ENCODE measurements at regions not wholly inside any gene's neighbourhood (a gene's known extent, or its start where the extent isn't known, plus 50 kb on each side); places are given as distances from the start of the nearest gene placed in this dataset.

DNA sequence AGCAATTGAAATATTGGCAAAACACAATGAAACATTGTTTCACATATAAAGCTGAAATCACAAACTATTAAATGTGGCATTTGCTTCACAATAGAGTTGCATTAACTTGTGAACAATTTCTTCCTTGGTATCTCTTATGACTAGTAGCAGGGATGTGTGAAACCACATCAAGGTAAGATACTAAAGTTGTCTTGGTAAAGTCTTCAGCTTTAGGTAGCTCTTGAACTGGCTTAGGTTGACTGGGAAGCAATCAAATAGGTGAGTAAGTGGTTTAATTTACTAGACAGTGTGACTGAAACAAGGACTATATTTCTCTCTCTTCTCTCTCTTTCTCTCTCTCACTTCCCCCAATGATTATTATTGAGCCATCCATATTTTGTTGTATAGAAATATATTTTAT lies 141.5 kb upstream of the KCNK2 start (continued):
- TF ChIP-seq IRF2 (CRISPR knock-in tag; IDR thresholded peaks at IDR 0.05; ENCODE audit: borderline replicate concordance, low read depth) (no peak), NFATC4 (CRISPR knock-in tag; IDR thresholded peaks at IDR 0.05) (no peak), TCF7 (CRISPR knock-in tag; IDR thresholded peaks at IDR 0.05; ENCODE audit: low read depth) (no peak), ERG (CRISPR knock-in tag; IDR thresholded peaks at IDR 0.05) (no peak)

- Mint-ChIP-seq H3K4me1 (peaks cover 7% of the 10 kb centered on the region; the same call in 1 of the 2 replicates), H3K36me3 (no peaks in the 10 kb centered on the region), H3K27ac (no peak overlapping the region), H3K4me3 (no peak overlapping the region), H3K9me3 (0 out of 2 replicates have a peak, but pooled peaks cover 3% of the 10 kb centered on the region), H3K27me3 (ENCODE audit: low read depth) (no peaks in the 10 kb centered on the region)
- TF ChIP-seq ZNF512 (CRISPR knock-in tag; IDR thresholded peaks at IDR 0.05; ENCODE audit: borderline replicate concordance) (no peak), E2F1 (CRISPR knock-in tag; IDR thresholded peaks at IDR 0.05) (no peak), ELF4 (CRISPR knock-in tag; IDR thresholded peaks at IDR 0.05; ENCODE audit: low read depth) (no peak), ZMAT4 (CRISPR knock-in tag; IDR thresholded peaks at IDR 0.05) (no peak), NR1H2 (CRISPR knock-in tag; IDR thresholded peaks at IDR 0.05) (no peak), TCF7 (CRISPR knock-in tag; IDR thresholded peaks at IDR 0.05; ENCODE audit: low read depth) (no peak), ZNF121 (CRISPR knock-in tag; IDR thresholded peaks at IDR 0.05) (no peak)
- TF ChIP-seq, protein P1, sequence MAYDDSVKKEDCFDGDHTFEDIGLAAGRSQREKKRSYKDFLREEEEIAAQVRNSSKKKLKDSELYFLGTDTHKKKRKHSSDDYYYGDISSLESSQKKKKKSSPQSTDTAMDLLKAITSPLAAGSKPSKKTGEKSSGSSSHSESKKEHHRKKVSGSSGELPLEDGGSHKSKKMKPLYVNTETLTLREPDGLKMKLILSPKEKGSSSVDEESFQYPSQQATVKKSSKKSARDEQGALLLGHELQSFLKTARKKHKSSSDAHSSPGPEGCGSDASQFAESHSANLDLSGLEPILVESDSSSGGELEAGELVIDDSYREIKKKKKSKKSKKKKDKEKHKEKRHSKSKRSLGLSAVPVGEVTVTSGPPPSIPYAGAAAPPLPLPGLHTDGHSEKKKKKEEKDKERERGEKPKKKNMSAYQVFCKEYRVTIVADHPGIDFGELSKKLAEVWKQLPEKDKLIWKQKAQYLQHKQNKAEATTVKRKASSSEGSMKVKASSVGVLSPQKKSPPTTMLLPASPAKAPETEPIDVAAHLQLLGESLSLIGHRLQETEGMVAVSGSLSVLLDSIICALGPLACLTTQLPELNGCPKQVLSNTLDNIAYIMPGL (CRISPR knock-in tag; IDR thresholded peaks at IDR 0.05) = no peak
- POLR2A ChIA-PET = no interaction called here
- ATAC-seq (no peak), DNase-seq (ENCODE audit: low spot score) (no peak)
- CTCF ChIA-PET = no interaction called here
Observed at GRCh38 chr1:214943054-214943453, 139.5 kb upstream of the KCNK2 start.

DNA sequence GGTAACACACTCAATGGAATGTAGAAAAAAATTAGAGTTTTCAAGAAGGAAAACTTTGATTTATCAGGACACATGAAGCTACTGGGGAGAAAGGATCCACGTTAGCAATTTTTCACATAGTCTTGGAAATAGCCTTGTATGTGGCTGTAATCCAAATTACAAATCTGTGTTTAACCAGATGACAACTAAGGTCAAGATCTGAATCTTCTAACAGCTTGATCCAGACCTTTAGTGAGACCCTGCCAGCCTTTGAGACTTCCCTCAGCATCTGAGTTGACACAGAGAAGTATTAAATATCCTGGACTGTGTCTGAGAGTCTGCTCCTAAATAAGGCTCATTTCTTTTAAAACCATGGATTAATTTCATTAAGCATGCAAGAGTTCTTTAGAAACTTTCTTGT lies 135.9 kb upstream of the KCNK2 start:
- H3K4me3 Mint-ChIP-seq = no peak overlapping the region
- H3K36me3 Mint-ChIP-seq = no peaks in the 10 kb centered on the region
- CTCF ChIA-PET = interaction anchor here (1.2 kb wide), 1 partner anchor 130 kb away, joined by 3 read pairs; no protein-coding TSS in a partner anchor
- H3K27ac Mint-ChIP-seq = no peak overlapping the region
- ATAC-seq = no peak
- POLR2A ChIA-PET = no interaction called here
- DNase-seq (ENCODE audit: low spot score) = no peak
- no peaks in the 10 kb centered on the region for H3K27me3 Mint-ChIP-seq (ENCODE audit: low read depth)
- H3K4me1 Mint-ChIP-seq = peaks cover 10% of the 10 kb centered on the region; the same call in 1 of the 2 replicates
- H3K9me3 Mint-ChIP-seq = 0 out of 2 replicates have a peak, but pooled peaks cover 3% of the 10 kb centered on the region
- TF ChIP-seq USF2 (CRISPR knock-in tag; IDR thresholded peaks at IDR 0.05) (no peak), RELA (CRISPR knock-in tag; IDR thresholded peaks at IDR 0.05; ENCODE audit: borderline replicate concordance) (no peak), SMAD3 (CRISPR knock-in tag; IDR thresholded peaks at IDR 0.05; ENCODE audit: borderline replicate concordance) (no peak), ZNF396 (CRISPR knock-in tag; IDR thresholded peaks at IDR 0.05; ENCODE audit: borderline replicate concordance) (no peak), HMGA2 (CRISPR knock-in tag; IDR thresholded peaks at IDR 0.05) (no peak), ATF3 (CRISPR knock-in tag; conservative IDR thresholded peaks at IDR 0.05) (no peak), MXD4 (CRISPR knock-in tag; IDR thresholded peaks at IDR 0.05; ENCODE audit: borderline replicate concordance) (no peak), FOXK1 (CRISPR knock-in tag; IDR thresholded peaks at IDR 0.05) (no peak), E2F4 (CRISPR knock-in tag; IDR thresholded peaks at IDR 0.05; ENCODE audit: borderline replicate concordance, low read depth) (no peak), GABPB1 (CRISPR knock-in tag; IDR thresholded peaks at IDR 0.05) (no peak), ZNF281 (CRISPR knock-in tag; IDR thresholded peaks at IDR 0.05) (no peak), GTF2I (CRISPR knock-in tag; conservative IDR thresholded peaks at IDR 0.05) (no peak)

All from WTC11 (cell line).